ENCODE measurements at regions not wholly inside any gene's neighbourhood (a gene's known extent, or its start where the extent isn't known, plus 50 kb on each side); places are given as distances from the start of the nearest gene placed in this dataset.

GRCh38 chr13:97111756-97112155 is 110.4 kb upstream of the MBNL2 start:
- DNase-seq (ENCODE audit: low read depth), result no peak

DNA sequence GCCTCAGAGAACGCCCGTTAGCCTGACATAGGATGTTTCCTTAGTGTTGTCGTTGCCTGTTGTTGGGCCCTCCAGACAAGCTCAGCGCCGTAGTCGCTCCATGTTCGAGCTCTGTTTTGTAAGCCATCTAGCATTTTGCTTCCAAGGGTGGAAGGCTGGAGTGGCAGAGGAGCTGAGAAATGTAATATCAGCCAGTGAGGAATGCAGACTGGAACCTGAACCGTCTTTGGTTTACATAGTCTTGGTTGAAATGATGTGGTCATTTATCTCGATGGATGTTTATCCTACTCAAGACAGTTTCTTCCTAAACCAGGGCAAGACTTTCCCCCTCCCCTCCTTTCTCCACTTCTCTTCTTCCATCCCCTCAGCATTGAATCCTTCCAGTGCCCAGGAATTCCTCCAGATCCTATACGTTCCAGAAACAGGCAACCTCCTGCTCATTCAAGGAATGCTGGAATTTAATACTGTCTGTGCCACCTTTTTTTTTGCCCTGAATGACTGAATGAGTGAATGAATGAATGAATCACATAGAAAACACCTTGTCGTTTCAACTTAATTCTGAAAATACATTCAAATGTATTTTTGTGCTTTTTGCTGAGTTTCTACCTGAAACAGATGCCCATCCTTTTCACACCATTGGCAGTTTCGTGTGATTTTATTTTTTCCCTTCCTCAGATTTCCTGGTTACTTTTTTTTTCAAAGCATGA is 109.5 kb upstream of the MBNL2 start:
- DNase-seq (ENCODE audit: low read depth), result no peak

DNA sequence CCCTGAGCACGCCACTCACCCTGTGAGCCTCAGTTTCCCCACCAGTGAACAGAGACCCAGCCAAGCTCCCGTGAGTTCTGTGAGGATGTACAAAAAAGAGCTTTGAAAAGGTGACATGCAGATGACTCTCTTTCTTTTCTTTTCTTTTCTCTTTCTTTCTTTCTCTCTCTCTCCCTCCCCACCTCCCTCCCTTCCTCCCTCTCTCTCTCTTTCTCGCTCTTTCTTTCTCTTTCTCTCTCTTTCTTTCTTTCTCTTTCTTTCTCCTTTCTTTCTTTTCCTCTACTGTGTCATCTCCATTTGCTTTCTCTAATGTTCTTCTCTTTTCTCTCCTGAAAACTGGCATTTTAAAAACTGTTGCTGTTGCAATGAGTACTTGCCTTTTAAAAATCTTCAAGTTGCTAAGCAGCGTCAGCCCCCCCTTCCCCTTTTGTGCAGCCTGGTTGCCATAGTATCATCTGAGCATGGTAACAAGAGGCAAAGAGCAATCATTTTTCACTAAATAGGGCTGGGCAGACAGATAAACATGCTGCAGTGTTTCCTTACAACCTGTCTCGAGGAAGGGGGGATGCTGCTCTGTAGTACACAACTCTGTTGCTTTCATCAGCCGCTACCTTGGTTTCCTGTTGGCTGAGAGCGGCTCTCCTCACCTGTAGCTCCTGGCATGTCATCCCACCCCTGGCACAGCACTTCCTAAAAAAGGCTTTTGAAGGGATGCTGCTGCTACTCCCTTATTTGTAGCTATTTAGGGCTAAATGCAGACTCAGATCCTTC is 108.7 kb upstream of the MBNL2 start:
- DNase-seq (ENCODE audit: low read depth), result no peak

GRCh38 chr13:97114651-97115050 is 107.5 kb upstream of the MBNL2 start:
- DNase-seq (ENCODE audit: low read depth), result no peak

- DNase-seq (ENCODE audit: low read depth), result no peak
These were observed 105.4 kb upstream of the MBNL2 start for GRCh38 chr13:97116754-97117153.

DNA sequence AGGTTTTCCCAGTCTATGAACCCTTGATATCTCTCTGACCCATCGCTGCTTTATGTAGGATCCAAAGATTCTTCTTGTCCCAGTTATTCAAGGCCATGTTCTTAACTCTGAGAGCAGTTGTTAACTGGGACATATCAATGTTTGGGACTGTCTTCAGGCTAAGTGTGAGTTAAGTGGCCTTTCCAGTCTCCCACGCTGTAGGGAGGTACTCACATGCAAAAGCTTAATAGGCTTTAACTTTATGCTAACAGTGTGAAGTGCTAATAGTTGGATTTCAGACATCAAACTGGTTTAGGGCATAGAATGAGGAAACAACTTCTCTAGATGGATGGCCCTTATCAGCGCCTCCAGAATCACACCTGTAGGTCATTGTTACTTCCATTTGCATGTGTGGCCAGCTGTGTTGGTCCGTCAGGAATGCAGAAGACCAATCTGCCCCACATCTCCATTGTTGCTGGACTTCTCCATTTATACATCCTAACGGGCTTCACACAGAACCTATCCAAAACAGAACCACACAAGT is 104.7 kb upstream of the MBNL2 start:
- DNase-seq (ENCODE audit: low read depth), result no peak

GRCh38 chr13:97119943-97120342 is 102.2 kb upstream of the MBNL2 start:
- no peak for DNase-seq (ENCODE audit: low read depth)

DNA sequence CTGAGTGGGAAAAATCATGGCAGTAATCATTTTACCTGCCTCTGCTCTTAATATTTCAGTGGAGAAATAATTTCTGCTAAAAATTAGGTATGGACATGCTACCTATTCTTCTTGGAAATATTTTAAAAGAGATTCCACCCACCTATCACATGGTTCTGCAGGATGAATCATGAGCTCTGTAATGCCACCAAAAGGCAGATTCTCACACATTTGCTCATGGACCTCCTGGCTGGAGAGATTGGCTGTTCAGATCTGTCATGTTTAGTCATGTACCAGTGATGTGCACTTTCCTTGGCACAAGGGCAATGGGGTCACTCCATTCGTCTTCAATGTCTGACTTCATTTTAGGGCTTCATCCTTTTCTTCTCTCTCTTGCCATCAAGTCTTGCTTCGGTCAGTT is 101.8 kb upstream of the MBNL2 start:
- DNase-seq (ENCODE audit: low read depth), result no peak

GRCh38 chr13:97120976-97121375 is 101.2 kb upstream of the MBNL2 start:
- DNase-seq (ENCODE audit: low read depth), result no peak

DNA sequence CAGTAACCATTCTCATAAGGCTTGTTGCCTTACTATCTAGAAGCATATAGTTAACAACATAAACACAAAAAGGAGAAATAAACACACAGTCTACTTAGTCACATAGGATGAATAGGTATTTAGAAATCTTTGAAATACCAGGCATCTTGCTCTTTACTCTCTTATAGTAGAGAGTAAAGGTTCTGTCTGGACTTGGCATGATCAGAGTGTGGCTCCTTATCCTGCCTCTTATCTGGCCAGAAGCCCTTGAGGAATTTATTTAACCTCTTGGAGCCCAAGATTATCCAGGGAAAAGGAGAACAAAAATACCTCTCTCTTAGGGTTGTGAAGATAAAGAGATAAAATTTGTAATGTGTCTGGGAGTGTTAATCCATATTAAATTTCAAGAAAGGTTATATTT is 100.2 kb upstream of the MBNL2 start:
- DNase-seq (ENCODE audit: low read depth), result no peak

GRCh38 chr13:97122381-97122996 is 99.6 kb upstream of the MBNL2 start:
- no peak for DNase-seq (ENCODE audit: low read depth)

DNA sequence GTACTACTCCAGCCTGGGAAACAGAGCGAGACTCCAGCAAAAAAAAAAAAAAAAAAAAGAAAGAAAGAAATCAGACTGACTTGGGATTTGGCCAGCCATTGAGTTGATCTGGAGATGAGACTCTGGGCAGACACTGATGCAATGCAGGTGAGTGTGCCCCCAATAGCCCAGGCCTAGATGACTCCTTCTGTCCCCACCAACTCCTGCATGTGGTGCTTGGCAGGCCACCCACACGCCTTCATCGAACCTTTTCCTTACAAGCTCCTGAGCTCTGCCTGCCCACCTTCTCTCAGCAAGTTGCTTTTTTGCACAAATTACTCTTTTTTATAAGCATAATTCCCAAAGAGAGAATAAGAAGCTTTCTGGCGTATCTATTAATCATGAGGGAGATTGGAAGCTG is 97.9 kb upstream of the MBNL2 start:
- no peak for DNase-seq (ENCODE audit: low read depth)

DNA sequence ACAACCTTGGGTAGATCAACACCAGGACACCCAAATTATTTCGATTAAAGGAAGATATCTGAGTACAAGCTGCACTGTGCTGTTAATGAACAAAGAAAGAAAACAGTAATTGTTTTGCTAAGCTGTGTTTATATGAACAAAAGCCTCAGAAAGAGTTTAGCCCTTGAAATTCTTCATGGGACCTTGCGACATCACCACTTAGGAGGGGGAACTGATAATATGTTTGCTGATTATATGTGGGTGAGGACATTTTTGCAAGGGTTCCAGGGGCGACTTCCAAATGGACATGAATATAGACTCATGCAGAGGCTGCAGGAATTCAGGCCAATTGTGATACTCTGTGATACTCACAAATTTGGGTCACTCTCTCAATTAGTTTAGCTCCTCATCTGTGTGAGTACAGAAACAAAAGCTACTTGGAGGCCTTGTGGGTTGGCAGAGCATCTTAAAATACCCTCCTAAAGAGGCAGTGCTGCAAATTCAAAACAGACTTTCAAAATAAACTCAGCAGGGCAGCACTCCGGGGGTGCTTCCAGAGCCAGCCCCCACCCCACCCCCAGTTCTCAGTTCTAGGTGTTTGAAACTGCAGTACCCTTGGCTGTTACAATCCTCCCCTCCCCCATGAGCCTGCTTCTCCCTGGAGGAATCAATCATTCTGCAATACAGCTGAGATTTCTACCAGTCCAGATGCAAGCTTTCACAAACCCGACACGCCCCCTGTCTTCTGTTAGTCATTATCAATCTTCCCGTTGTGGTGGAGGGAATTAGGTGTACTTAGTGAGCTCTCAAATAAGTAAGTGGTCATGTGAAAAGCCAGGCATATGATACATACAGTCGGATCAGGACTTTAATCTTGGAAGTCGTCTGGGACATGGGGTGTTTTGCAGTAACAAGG is 97.0 kb upstream of the MBNL2 start:
- DNase-seq (ENCODE audit: low read depth), result no peak

- DNase-seq (ENCODE audit: low read depth), result no peak
These were observed 96.1 kb upstream of the MBNL2 start for GRCh38 chr13:97125810-97126738.

- no peak for DNase-seq (ENCODE audit: low read depth)
These were observed 94.3 kb upstream of the MBNL2 start for GRCh38 chr13:97127842-97128241.

- no peak for DNase-seq (ENCODE audit: low read depth)
These were observed 91.9 kb upstream of the MBNL2 start for GRCh38 chr13:97130190-97130589.

DNA sequence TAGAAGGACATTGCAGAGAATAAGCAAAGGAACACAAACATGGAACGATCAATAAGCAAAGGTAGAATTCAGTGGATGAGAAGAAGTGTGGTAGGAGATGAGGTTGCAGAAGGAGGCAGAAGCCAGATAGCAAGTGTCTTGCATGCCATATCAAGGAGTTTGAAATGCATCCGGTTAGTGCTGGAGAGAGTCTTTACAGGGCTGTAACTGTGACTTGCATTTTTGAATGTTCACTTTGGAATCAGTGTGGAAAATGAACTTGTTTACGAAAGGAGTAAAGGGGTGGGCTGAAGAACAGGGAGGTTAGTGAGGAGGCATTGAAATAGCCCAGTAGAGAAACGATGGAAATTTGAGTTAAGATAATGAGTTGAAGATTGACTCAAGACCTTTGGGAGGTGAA is 90.7 kb upstream of the MBNL2 start:
- DNase-seq (ENCODE audit: low read depth), result no peak

GRCh38 chr13:97133554-97133953 is 88.6 kb upstream of the MBNL2 start:
- DNase-seq (ENCODE audit: low read depth), result no peak

- no peak for DNase-seq (ENCODE audit: low read depth)
These were observed 88.2 kb upstream of the MBNL2 start for GRCh38 chr13:97133955-97134354.

DNA sequence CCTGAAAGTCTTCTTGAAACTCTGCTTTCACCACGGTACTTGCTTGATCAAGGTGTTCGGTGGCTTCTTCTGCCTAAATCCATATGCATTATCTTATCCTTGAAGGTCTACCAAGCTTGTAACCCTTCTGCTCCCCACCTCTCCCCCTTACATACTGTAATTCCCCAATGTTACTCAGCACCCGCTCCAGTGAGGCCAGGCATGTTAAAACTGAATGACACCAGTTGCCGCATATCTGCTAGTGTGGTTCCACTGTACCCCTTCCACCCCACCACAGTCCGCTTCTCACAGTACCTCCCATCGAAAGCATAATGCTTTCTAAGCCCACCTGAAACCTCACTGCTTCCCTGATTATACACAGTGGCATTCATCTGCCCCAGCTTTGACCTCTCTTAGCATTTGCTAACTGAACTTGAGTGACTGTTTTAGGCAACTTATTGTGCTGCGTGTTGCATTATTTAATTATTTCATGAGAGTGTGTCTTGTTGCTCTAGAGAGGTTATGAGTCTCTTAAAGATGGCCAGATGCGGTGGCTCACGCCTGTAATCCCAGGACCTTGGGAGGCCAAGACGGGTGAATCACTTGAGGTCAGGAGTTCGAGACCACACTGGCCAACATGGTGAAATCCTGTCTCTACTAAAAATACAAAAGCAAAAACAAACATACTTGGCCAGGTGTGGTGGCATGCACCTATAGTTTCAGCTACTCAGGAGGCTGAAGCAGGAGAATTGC is 87.6 kb upstream of the MBNL2 start:
- DNase-seq (ENCODE audit: low read depth), result no peak

Data from activated T-helper 9 cell treated with anti-CD3 and anti-CD28 coated beads, Interleukin-2, amount 50 U/mL, for 16 hours (primary cell).